Gastrocnemius medialis (tissue), 4 donors: ENCODE measurements at regions not wholly inside any gene's neighbourhood (a gene's known extent, or its start where the extent isn't known, plus 50 kb on each side); places are given as distances from the start of the nearest gene placed in this dataset.
"Not testable (repeated sequence)": the region's sequence is repeated elsewhere in the genome, so short reads cannot be mapped to it uniquely, and the experiment has no call there.

Experiments used
- POLR2A ChIP-seq, 2 donors: fragments of 450-650 bp; IDR thresholded peaks; one replicate each; pipeline ENCODE4 v1.6.1; 2017; ENCODE audit warnings: antibody characterized with exemption in 2 of 2, mild to moderate bottlenecking in 2 of 2, moderate library complexity in 2 of 2
- TF ChIP-seq, protein P1 (sequence below), 5 experiments: fragments of 450-650 bp in 3 of 5; fragments of 200-600 bp in 2 of 5; sonication (generic) in 2 of 5; IDR thresholded peaks in 4 of 5; conservative IDR thresholded peaks in 1 of 5; 1 replicate in 4 of 5; 2 replicates in 1 of 5; pipeline ENCODE4 v1.5.1; 2016 to 2019; ENCODE audit warnings: antibody characterized with exemption in 5 of 5, mild to moderate bottlenecking in 3 of 5, moderate library complexity in 3 of 5

DNA sequence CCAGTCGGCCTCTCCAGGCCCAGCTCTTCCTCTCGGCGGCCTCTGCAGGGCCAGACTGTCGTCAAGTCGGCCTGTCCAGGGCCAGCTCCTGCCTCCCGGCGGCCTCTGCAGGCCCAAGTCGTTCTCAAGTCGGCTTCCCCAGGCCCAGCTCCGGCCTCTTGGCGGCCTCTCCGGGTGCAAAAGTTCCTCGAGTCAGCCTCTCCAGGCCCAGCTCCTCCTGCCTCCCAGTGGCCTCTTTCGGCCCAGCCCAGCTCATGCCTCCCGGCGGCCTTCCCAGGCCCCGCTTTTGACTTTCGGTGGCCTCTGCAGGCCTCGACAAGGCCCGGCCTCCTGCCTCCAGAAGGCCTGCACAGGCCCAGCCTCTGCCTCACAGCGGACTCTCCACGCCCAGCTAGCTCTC, 51.7 kb upstream of the METTL14 start:
- TF ChIP-seq, protein P1, sequence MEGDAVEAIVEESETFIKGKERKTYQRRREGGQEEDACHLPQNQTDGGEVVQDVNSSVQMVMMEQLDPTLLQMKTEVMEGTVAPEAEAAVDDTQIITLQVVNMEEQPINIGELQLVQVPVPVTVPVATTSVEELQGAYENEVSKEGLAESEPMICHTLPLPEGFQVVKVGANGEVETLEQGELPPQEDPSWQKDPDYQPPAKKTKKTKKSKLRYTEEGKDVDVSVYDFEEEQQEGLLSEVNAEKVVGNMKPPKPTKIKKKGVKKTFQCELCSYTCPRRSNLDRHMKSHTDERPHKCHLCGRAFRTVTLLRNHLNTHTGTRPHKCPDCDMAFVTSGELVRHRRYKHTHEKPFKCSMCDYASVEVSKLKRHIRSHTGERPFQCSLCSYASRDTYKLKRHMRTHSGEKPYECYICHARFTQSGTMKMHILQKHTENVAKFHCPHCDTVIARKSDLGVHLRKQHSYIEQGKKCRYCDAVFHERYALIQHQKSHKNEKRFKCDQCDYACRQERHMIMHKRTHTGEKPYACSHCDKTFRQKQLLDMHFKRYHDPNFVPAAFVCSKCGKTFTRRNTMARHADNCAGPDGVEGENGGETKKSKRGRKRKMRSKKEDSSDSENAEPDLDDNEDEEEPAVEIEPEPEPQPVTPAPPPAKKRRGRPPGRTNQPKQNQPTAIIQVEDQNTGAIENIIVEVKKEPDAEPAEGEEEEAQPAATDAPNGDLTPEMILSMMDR (IDR thresholded peaks at IDR 0.05 in 4 of 5, conservative IDR thresholded peaks at IDR 0.05 in 1 of 5): not testable (repeated sequence)
- TF ChIP-seq POLR2A (IDR thresholded peaks at IDR 0.05): not testable (repeated sequence)
